Stimulated activated CD4-positive, alpha-beta T cell treated with anti-CD3 and anti-CD28 coated beads, Interleukin-1b, Interleukin-23, amount 100 ng/mL, for 48 hours (primary cell): ENCODE measurements at regions not wholly inside any gene's neighbourhood (a gene's known extent, or its start where the extent isn't known, plus 50 kb on each side); places are given as distances from the start of the nearest gene placed in this dataset.

Experiments
- DNase-seq: peaks from one replicate; pipeline ENCODE4 v3.0.0-alpha.2; 2020

DNA sequence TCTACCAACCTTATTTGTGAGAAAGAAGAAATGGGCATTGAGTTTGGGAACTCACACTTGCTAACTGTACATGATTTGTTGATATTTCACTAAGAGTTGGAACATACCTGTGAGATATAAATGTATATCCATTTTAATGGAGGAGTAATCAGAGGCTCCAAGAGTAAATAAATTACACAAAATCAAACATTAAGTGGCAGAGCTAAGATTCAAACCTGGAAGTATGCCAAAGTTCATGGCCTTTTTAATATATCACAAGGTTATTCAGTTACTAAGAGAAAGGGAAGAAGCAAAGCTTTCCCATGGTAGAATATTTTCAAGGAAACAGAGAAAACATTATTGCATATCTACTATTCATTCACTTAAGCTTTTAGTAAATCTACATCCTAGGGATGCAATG lies 1641.1 kb downstream of the FAM181B start:
- no peak for DNase-seq

DNA sequence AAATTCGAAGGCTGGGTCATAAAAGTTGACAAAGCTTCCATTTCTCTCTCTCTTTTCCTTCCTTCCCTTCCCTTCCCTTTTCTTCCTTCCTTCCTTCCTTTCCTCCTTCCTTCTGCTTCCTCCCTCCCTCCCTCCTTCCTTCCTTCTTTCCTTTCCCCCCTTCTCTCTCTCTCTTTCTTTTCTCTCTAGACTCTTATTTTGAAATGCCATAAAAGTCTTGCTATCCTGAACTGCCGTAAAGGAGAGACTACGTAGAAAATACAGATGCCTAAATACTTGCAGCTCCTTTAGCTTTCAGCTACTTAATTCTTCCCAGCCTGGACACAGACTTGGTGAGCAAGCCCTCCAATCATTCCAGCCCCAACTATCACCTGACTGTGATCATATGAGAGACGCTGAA lies 1644.4 kb downstream of the FAM181B start:
- no peak for DNase-seq

- DNase-seq = no peak
Observed at GRCh38 chr11:81080476-81080875, 1639.6 kb upstream of the TENM4 start.

DNA sequence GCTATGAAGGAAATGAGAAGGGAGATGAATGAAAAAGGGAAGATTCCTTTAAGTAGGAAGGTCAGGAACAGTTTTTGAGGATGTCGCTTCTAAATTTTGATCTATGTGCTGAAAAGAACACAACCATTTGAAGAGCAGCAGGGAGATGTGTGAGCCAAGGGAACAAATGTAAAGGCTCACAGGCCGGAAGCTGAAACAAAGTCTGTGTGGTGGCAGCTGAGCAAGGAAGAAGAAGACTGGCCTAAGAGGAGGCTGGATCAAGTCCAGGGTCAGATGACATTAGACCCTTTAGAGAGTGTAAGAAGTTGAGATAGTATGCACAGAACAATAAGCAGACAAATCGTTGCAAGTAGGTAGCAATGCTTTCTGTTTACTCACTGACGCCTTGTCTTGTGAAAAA lies 1631.4 kb upstream of the TENM4 start:
- DNase-seq = no peak

DNA sequence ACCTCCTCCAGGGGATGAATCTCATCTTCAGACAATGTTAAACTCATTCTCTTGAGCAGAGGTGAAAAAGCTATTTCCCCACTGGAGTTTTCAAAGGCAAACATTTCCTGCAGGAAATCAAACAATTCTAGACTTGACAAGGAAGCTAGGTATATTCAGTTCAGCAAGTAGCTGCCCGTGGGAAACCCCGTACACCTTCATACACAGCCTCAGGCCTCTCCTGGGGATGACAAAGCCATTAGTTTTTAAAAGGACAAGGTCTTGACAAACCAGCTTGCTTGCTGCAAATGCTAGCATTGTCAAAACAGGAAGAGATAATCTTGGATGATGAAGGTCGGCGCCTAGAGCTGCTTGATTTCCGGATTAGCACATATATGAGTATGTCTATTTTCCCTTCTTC lies 1630.8 kb upstream of the TENM4 start:
- DNase-seq = no peak

DNA sequence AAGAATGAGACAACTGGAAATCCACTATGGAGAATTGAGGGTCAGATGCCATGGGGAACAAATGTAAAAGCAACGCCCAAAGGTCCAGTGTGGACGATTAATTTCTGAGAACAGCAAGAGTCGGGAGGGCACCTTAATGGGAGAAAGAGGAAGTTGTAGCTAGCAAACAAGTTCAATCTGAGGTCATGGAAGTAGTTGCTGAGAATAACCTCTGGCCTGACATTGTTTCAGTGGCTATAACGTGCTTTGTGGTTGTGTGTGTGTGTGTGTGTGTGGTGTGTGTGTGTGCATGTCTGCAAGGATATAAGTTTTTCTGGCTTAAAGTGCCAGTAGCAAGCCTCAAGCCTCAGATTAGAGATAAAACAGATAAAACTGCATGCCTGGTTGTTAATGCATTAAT lies 1630.1 kb upstream of the TENM4 start:
- DNase-seq = no peak

DNA sequence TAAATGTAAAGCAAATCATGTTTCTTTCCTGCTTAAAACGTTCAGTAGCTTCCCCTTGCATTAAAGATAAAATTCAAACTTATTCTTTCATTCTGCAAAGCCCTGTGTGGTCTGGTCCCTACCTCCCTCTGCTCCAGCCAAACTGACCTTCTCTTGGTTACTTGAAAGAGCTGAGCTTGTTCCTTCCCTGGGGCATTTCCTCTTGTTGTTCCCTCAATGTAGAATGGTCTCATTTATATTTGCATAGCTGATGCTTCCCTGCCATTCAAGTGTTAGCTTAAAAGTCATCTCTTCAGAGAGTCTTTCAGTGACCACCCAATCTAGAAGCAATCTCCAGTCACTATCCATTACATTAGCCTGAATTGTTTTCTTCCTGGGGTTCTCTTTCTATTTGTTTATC lies 1618.5 kb upstream of the TENM4 start:
- no peak for DNase-seq

DNA sequence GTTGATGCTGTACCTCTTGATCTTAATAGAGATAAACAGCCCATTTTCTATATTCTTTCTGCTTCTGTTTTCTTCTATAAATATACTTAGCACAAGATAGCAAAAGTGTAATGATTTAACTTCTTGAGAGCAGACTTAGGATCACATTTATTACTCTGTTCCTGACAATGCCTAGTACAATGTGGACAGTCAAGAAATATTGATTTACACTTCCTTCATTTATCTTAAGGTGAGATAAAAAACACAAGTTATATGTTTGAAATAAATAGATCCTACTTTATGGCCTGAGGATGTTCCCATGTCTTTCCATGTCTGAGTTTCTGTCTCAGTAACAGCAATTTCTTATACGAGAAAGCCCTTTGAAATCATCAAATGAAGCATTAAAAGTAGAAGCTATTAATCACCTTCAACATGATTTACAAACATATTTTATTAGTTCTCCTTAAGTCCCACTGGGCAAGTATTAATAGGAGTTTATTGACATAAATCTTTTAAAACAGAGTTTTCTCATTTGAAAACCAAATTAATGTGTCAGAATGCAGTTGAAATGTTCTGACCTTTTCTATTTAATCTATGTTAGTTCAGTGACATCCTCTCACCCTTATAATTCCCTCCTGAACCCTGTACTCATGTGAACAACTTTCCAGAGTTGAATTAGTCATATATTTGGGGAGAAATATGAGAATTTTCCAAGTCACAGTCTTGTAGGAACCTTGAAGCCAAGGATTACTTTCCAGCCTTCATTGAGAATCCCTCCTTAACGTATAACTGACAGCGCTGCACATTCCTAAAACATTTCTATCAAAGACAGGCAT lies 1611.7 kb upstream of the TENM4 start:
- no peak for DNase-seq

GRCh38 chr11:81039916-81040524 lies 1599.2 kb upstream of the TENM4 start:
- no peak for DNase-seq

GRCh38 chr11:81036168-81036870 lies 1595.5 kb upstream of the TENM4 start:
- DNase-seq = no peak

DNA sequence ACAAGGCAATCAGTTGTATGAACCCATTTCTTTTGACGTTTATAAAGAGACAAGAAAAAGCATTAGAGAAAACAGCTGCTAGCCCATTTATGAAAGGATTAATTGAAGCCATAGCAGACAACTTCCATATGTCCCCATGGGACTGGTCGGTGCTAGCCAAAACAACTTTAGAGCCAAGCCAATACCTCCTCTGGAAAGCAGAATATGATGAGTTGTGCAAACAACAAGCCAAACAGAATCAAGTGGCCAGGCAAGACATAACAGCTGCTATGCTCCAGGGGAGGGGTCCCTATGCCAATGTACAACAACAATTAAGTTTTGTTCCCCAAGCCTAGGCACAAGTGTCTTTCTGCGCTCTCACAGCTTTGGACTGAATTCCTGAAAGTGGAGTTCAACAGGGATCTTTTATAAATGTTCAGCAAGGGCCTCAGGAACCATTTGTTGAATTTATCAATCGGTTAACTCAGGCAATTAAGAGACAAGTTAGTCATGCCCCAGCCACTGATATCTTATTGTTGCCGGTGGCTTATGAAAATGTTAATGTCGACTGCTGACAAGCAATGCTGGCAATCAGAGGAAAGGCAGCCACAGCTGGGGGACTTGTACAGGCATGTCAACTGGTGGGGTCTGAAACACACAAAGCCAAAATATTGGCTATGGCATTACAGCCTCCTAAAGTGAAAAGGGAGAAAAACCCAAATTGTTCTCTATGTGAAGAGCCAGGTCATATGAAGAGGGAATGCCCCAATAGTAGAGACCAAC lies 1593.1 kb upstream of the TENM4 start:
- DNase-seq = no peak

- DNase-seq = no peak
Observed at GRCh38 chr11:81032906-81033305, 1592.1 kb upstream of the TENM4 start.

GRCh38 chr11:81030186-81030585 lies 1589.4 kb upstream of the TENM4 start:
- no peak for DNase-seq

- no peak for DNase-seq
Observed at GRCh38 chr11:81026032-81026431, 1585.2 kb upstream of the TENM4 start.

DNA sequence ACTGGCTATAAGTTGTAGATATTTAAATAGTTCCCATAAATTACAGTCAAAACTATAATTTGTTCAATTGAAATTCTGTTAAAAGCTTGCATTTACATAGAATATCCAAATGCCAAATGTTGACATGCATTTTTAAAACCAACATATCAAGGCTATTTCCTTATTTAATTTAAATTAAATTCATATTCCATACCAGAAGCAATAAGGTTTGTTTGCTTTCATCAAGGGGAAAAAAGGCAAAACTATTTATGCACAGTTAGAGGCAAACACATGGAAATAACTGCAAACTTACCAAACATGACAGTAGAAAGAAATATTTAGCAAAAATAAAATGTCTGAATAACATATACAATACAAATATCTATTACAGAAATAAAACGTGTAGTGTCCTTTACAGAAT lies 1581.2 kb upstream of the TENM4 start:
- no peak for DNase-seq

DNA sequence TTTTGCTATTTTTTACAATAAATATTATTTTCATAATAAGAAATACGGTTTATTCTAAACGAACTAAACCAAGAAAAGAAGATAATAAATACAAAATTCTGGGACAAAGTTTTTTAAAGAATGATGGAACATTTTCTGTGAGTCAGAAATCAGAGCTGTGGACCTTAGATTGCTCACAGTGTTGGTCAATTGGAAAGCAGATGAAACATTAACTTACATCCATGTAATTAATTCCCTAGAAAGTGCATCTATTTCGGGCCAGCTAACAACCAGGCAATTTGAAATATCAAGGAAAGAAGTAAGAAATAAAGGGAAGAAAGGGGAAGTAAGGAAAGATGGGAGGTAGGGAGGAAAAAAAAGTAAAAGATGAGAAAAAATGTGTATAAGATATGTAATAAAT lies 1569.8 kb upstream of the TENM4 start:
- no peak for DNase-seq

DNA sequence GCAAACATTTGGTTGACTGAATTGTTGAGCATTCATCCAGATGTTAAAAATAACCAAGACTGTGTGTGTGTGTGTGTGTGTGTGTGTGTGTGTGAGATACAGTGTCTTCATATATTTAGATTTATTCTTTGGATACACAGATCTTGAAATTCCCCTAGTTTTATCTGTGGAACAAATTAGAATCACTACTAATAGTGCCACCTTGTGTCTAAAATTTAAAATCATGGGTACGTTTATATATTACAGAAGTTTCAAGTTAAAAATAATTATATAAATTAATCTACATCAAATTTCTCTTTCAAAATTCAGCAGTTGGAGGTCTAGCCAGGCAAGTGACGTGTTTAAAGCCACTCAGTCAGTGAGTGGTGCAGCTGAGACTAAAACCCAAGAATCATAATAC lies 1566.2 kb upstream of the TENM4 start:
- DNase-seq = no peak

- DNase-seq = no peak
Observed at GRCh38 chr11:81005595-81005994, 1564.8 kb upstream of the TENM4 start.

DNA sequence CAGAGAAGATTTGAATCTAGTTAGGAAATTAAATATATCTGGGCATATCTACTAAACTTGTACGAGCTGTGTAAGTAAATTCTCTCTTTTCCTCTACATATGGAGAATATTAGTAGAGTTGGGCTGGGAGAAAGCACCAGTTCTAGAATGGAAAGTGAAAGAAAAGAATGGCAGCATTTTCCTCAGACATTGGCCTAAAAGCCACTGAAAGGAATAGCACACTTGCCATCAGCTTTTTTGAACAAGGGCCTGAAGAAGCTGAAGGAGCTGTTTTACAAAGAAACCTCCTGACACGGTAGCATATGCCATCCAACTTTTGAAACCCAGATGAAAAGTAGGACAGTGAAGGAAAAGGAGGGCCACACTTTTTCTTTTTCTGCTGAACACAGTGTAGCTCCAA lies 1563.7 kb upstream of the TENM4 start:
- DNase-seq = no peak

DNA sequence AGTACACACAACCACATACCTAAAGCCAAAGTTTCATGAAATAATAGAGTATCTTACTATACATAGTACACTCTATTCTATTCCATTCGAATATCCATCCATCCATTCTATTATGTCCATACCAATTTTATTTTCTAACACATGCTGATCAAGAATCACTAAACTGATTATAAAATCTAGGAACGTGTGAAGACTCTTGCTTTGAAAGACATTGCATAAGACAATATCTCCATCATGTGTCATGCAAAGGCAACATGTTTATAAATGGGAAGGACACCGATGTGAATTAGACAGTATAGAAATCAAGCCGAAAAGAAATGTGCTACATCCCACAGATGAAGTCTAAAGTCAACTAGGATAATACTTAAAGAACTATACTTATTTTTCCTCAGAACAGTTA lies 1561.5 kb upstream of the TENM4 start:
- DNase-seq = no peak

DNA sequence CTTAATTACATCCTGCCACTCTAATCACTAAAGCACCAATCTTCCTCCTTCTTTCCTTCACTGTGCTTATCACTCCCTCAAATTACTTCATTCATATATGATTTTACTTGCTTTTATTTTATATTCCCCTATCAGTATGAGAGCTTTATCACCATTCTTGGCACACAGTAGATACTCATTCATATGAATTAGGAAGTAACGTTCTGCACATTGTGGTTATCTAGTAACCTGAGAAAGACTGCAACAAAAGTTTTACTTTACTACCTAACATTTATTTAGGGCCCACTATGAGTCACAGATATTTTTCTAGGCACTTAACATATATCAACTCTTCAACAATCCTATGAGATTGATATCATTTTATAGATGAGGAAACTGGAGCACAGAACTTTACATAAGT lies 1559.9 kb upstream of the TENM4 start:
- DNase-seq = no peak

GRCh38 chr11:81000334-81000733 lies 1559.5 kb upstream of the TENM4 start:
- DNase-seq = no peak

- no peak for DNase-seq
Observed at GRCh38 chr11:80995523-80995922, 1554.7 kb upstream of the TENM4 start.

GRCh38 chr11:80993536-80993935 lies 1552.7 kb upstream of the TENM4 start:
- no peak for DNase-seq
